ENCODE measurements at regions not wholly inside any gene's neighbourhood (a gene's known extent, or its start where the extent isn't known, plus 50 kb on each side); places are given as distances from the start of the nearest gene placed in this dataset.
A peak's percentile ranks its signal among the peaks of the same experiment; 100 is the strongest.

GRCh38 chr13:103302676-103303075 lies 236.5 kb upstream of the SLC10A2 start (continued):
- TF ChIP-seq, protein P1, sequence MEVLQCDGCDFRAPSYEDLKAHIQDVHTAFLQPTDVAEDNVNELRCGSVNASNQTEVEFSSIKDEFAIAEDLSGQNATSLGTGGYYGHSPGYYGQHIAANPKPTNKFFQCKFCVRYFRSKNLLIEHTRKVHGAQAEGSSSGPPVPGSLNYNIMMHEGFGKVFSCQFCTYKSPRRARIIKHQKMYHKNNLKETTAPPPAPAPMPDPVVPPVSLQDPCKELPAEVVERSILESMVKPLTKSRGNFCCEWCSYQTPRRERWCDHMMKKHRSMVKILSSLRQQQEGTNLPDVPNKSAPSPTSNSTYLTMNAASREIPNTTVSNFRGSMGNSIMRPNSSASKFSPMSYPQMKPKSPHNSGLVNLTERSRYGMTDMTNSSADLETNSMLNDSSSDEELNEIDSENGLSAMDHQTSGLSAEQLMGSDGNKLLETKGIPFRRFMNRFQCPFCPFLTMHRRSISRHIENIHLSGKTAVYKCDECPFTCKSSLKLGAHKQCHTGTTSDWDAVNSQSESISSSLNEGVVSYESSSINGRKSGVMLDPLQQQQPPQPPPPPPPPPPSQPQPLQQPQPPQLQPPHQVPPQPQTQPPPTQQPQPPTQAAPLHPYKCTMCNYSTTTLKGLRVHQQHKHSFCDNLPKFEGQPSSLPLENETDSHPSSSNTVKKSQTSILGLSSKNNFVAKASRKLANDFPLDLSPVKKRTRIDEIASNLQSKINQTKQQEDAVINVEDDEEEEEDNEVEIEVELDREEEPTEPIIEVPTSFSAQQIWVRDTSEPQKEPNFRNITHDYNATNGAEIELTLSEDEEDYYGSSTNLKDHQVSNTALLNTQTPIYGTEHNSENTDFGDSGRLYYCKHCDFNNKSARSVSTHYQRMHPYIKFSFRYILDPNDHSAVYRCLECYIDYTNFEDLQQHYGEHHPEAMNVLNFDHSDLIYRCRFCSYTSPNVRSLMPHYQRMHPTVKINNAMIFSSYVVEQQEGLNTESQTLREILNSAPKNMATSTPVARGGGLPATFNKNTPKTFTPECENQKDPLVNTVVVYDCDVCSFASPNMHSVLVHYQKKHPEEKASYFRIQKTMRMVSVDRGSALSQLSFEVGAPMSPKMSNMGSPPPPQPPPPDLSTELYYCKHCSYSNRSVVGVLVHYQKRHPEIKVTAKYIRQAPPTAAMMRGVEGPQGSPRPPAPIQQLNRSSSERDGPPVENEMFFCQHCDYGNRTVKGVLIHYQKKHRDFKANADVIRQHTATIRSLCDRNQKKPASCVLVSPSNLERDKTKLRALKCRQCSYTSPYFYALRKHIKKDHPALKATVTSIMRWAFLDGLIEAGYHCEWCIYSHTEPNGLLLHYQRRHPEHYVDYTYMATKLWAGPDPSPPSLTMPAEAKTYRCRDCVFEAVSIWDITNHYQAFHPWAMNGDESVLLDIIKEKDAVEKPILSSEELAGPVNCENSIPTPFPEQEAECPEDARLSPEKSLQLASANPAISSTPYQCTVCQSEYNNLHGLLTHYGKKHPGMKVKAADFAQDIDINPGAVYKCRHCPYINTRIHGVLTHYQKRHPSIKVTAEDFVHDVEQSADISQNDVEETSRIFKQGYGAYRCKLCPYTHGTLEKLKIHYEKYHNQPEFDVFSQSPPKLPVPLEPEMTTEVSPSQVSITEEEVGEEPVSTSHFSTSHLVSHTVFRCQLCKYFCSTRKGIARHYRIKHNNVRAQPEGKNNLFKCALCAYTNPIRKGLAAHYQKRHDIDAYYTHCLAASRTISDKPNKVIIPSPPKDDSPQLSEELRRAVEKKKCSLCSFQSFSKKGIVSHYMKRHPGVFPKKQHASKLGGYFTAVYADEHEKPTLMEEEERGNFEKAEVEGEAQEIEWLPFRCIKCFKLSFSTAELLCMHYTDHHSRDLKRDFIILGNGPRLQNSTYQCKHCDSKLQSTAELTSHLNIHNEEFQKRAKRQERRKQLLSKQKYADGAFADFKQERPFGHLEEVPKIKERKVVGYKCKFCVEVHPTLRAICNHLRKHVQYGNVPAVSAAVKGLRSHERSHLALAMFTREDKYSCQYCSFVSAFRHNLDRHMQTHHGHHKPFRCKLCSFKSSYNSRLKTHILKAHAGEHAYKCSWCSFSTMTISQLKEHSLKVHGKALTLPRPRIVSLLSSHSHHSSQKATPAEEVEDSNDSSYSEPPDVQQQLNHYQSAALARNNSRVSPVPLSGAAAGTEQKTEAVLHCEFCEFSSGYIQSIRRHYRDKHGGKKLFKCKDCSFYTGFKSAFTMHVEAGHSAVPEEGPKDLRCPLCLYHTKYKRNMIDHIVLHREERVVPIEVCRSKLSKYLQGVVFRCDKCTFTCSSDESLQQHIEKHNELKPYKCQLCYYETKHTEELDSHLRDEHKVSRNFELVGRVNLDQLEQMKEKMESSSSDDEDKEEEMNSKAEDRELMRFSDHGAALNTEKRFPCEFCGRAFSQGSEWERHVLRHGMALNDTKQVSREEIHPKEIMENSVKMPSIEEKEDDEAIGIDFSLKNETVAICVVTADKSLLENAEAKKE (CRISPR knock-in tag; IDR thresholded peaks at IDR 0.05): no peak
- TF ChIP-seq, protein P2, sequence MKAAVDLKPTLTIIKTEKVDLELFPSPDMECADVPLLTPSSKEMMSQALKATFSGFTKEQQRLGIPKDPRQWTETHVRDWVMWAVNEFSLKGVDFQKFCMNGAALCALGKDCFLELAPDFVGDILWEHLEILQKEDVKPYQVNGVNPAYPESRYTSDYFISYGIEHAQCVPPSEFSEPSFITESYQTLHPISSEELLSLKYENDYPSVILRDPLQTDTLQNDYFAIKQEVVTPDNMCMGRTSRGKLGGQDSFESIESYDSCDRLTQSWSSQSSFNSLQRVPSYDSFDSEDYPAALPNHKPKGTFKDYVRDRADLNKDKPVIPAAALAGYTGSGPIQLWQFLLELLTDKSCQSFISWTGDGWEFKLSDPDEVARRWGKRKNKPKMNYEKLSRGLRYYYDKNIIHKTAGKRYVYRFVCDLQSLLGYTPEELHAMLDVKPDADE (IDR thresholded peaks at IDR 0.05): no peak

- DNase-seq (ENCODE audit: low spot score) (peak; percentile 84), ATAC-seq (peak; percentile 99)
- Mint-ChIP-seq H3K27ac (no peak overlapping the region), H3K27me3 (ENCODE audit: insufficient read depth, low read depth, poor library complexity) (peaks cover 2% of the 10 kb centered on the region), H3K36me3 (ENCODE audit: low read depth) (peaks cover 2% of the 10 kb centered on the region; the same call in 1 of the 3 replicates), H3K4me3 (no peak overlapping the region), H3K4me1 (no peaks in the 10 kb centered on the region), H3K9me3 (peaks cover 5% of the 10 kb centered on the region)
- Histone ChIP-seq H3F3A (replicated peaks; ENCODE audit: low read depth) (no peaks in the 10 kb centered on the region), H3K4me3 (no peak overlapping the region), H3K9me2 (ENCODE audit: insufficient read depth) (no peaks in the 10 kb centered on the region), H3K27me3 (ENCODE audit: insufficient read depth) (no peaks in the 10 kb centered on the region), H3K27ac (ENCODE audit: low read depth) (no peak overlapping the region), H4K20me1 (replicated peaks; ENCODE audit: insufficient read depth) (no peaks in the 10 kb centered on the region), H3K36me3 (ENCODE audit: insufficient read depth) (no peaks in the 10 kb centered on the region), H3K4me2 (no peak overlapping the region), H3K79me2 (replicated peaks; ENCODE audit: insufficient read depth) (no peaks in the 10 kb centered on the region), H2AFZ (no peak overlapping the region), H3K4me1 (ENCODE audit: insufficient read depth) (no peaks in the 10 kb centered on the region)
- TF ChIP-seq CTCF (conservative IDR thresholded peaks at IDR 0.05; ENCODE audit: low read depth in 2 of 2) (peak; percentile 49 to 84), JUNB (IDR thresholded peaks at IDR 0.05; ENCODE audit: unreplicated experiment) (no peak)
These were observed 232.9 kb upstream of the SLC10A2 start for GRCh38 chr13:103299079-103299478.

Measured in GM23338 (cell line).